ENCODE measurements at regions not wholly inside any gene's neighbourhood (a gene's known extent, or its start where the extent isn't known, plus 50 kb on each side); places are given as distances from the start of the nearest gene placed in this dataset.

GRCh38 chr20:36084356-36084755 lies 70.2 kb upstream of the EPB41L1 start:
- TF ChIP-seq CTCF (IDR thresholded peaks at IDR 0.05) (no peak), EZH2 (IDR thresholded peaks at IDR 0.05; ENCODE audit: borderline replicate concordance, insufficient read depth, low read depth, low read length, poor library complexity, severe bottlenecking) (no peak)
